ENCODE measurements at regions not wholly inside any gene's neighbourhood (a gene's known extent, or its start where the extent isn't known, plus 50 kb on each side); places are given as distances from the start of the nearest gene placed in this dataset.

GRCh38 chr5:27328480-27328879, 290.1 kb upstream of the CDH9 start:
- no peak overlapping the region for H3K27ac ChIP-seq
- no peaks in the 10 kb centered on the region for H3K27me3 ChIP-seq
- no peaks in the 10 kb centered on the region for H3K4me1 ChIP-seq
- TF ChIP-seq CTCF (IDR thresholded peaks at IDR 0.05) (no peak), POLR2A (IDR thresholded peaks at IDR 0.05) (no peak)
- no peak overlapping the region for H3K4me3 ChIP-seq
- intact Hi-C loops (cut with DNase I; ENCODE audit: low total_unique reads) = no loop called here
- WGBS, 2 donors = 80 to 87% methylated on average over 4 of the region's 4 CpGs
- no peaks in the 10 kb centered on the region for H3K9me3 ChIP-seq
- no peak for DNase-seq
- no peaks in the 10 kb centered on the region for H3K36me3 ChIP-seq (ENCODE audit: low read depth, missing control alignments)

- Histone ChIP-seq H3K27me3 (no peaks in the 10 kb centered on the region), H3K36me3 (ENCODE audit: low read depth, missing control alignments) (no peaks in the 10 kb centered on the region), H3K27ac (no peak overlapping the region), H3K9me3 (no peaks in the 10 kb centered on the region), H3K4me1 (no peaks in the 10 kb centered on the region), H3K4me3 (no peak overlapping the region)
- intact Hi-C loops (cut with DNase I; ENCODE audit: low total_unique reads) = no loop called here
- TF ChIP-seq POLR2A (IDR thresholded peaks at IDR 0.05) (no peak), CTCF (IDR thresholded peaks at IDR 0.05) (no peak)
- no peak for DNase-seq
Measured at GRCh38 chr5:27325513-27325912, 287.1 kb upstream of the CDH9 start.

GRCh38 chr5:27318701-27319100, 280.3 kb upstream of the CDH9 start:
- WGBS, 2 donors = 93 to 95% methylated on average over 4 of the region's 4 CpGs
- no peak for DNase-seq
- no peak overlapping the region for H3K27ac ChIP-seq
- H3K9me3 ChIP-seq = no peaks in the 10 kb centered on the region
- no peaks in the 10 kb centered on the region for H3K27me3 ChIP-seq
- no peak for TF ChIP-seq CTCF (IDR thresholded peaks at IDR 0.05)
- no peak for TF ChIP-seq POLR2A (IDR thresholded peaks at IDR 0.05)
- H3K4me1 ChIP-seq = no peaks in the 10 kb centered on the region
- intact Hi-C loops (cut with DNase I; ENCODE audit: low total_unique reads) = no loop called here
- no peaks in the 10 kb centered on the region for H3K36me3 ChIP-seq (ENCODE audit: low read depth, missing control alignments)
- H3K4me3 ChIP-seq = no peak overlapping the region

GRCh38 chr5:27316271-27316650, 277.9 kb upstream of the CDH9 start:
- intact Hi-C loops (cut with DNase I; ENCODE audit: low total_unique reads) = no loop called here
- no peaks in the 10 kb centered on the region for H3K4me1 ChIP-seq
- no peaks in the 10 kb centered on the region for H3K9me3 ChIP-seq
- H3K27me3 ChIP-seq = no peaks in the 10 kb centered on the region
- TF ChIP-seq CTCF (IDR thresholded peaks at IDR 0.05) (no peak), POLR2A (IDR thresholded peaks at IDR 0.05) (no peak)
- no peaks in the 10 kb centered on the region for H3K36me3 ChIP-seq (ENCODE audit: low read depth, missing control alignments)
- DNase-seq = no peak
- 67 to 71% methylated on average over 2 of the region's 2 CpGs for WGBS, 2 donors
- no peak overlapping the region for H3K27ac ChIP-seq
- no peak overlapping the region for H3K4me3 ChIP-seq

- Histone ChIP-seq H3K27ac (no peak overlapping the region), H3K27me3 (no peaks in the 10 kb centered on the region), H3K9me3 (no peaks in the 10 kb centered on the region), H3K4me3 (no peak overlapping the region), H3K36me3 (ENCODE audit: low read depth, missing control alignments) (no peaks in the 10 kb centered on the region), H3K4me1 (no peaks in the 10 kb centered on the region)
- intact Hi-C loops (cut with DNase I; ENCODE audit: low total_unique reads) = no loop called here
- DNase-seq = no peak
- WGBS, 2 donors = 61 to 65% methylated on average over 7 of the region's 7 CpGs
- no peak for TF ChIP-seq CTCF (IDR thresholded peaks at IDR 0.05)
- no peak for TF ChIP-seq POLR2A (IDR thresholded peaks at IDR 0.05)
Measured at GRCh38 chr5:27315363-27316270, 277.2 kb upstream of the CDH9 start.

Data from testis (tissue), 2 donors.